ENCODE measurements at regions not wholly inside any gene's neighbourhood (a gene's known extent, or its start where the extent isn't known, plus 50 kb on each side); places are given as distances from the start of the nearest gene placed in this dataset.

GRCh38 chr15:85992224-85992623 lies 87.4 kb upstream of the AGBL1 start:
- DNase-seq (ENCODE audit: low read depth): no peak
- TF ChIP-seq CTCF (IDR thresholded peaks at IDR 0.05; ENCODE audit: insufficient read depth, low read depth, low read length): no peak
- H3K4me3 ChIP-seq (ENCODE audit: low read depth, low read length): no peak overlapping the region

GRCh38 chr15:85993116-85993515 lies 86.6 kb upstream of the AGBL1 start:
- H3K4me3 ChIP-seq (ENCODE audit: low read depth, low read length): no peak overlapping the region
- TF ChIP-seq CTCF (IDR thresholded peaks at IDR 0.05; ENCODE audit: insufficient read depth, low read depth, low read length): no peak
- no peak for DNase-seq (ENCODE audit: low read depth)

GRCh38 chr15:85997618-85998017 lies 82.1 kb upstream of the AGBL1 start:
- no peak for DNase-seq (ENCODE audit: low read depth)
- TF ChIP-seq CTCF (IDR thresholded peaks at IDR 0.05; ENCODE audit: insufficient read depth, low read depth, low read length): no peak
- no peak overlapping the region for H3K4me3 ChIP-seq (ENCODE audit: low read depth, low read length)

GRCh38 chr15:85999658-86000057 lies 80.0 kb upstream of the AGBL1 start:
- DNase-seq (ENCODE audit: low read depth): no peak
- H3K4me3 ChIP-seq (ENCODE audit: low read depth, low read length): no peak overlapping the region
- no peak for TF ChIP-seq CTCF (IDR thresholded peaks at IDR 0.05; ENCODE audit: insufficient read depth, low read depth, low read length)

- DNase-seq (ENCODE audit: low read depth): no peak
- no peak for TF ChIP-seq CTCF (IDR thresholded peaks at IDR 0.05; ENCODE audit: insufficient read depth, low read depth, low read length)
- no peak overlapping the region for H3K4me3 ChIP-seq (ENCODE audit: low read depth, low read length)
Measured at GRCh38 chr15:86001200-86001599, 78.5 kb upstream of the AGBL1 start.

- no peak for TF ChIP-seq CTCF (IDR thresholded peaks at IDR 0.05; ENCODE audit: insufficient read depth, low read depth, low read length)
- H3K4me3 ChIP-seq (ENCODE audit: low read depth, low read length): no peak overlapping the region
- DNase-seq (ENCODE audit: low read depth): no peak
Measured at GRCh38 chr15:86002444-86002843, 77.2 kb upstream of the AGBL1 start.

- H3K4me3 ChIP-seq (ENCODE audit: low read depth, low read length): no peak overlapping the region
- TF ChIP-seq CTCF (IDR thresholded peaks at IDR 0.05; ENCODE audit: insufficient read depth, low read depth, low read length): no peak
- DNase-seq (ENCODE audit: low read depth): no peak
Measured at GRCh38 chr15:86004061-86004460, 75.6 kb upstream of the AGBL1 start.

Measured in fibroblast of villous mesenchyme (primary cell).